ENCODE measurements at regions not wholly inside any gene's neighbourhood (a gene's known extent, or its start where the extent isn't known, plus 50 kb on each side); places are given as distances from the start of the nearest gene placed in this dataset.

- TF ChIP-seq KAT7 (CRISPR knock-in tag; IDR thresholded peaks at IDR 0.05; ENCODE audit: borderline replicate concordance): no peak
- TF ChIP-seq TP53 (CRISPR knock-in tag; IDR thresholded peaks at IDR 0.05): no peak
- TF ChIP-seq USF2 (CRISPR knock-in tag; IDR thresholded peaks at IDR 0.05): no peak
- TF ChIP-seq, protein P1, sequence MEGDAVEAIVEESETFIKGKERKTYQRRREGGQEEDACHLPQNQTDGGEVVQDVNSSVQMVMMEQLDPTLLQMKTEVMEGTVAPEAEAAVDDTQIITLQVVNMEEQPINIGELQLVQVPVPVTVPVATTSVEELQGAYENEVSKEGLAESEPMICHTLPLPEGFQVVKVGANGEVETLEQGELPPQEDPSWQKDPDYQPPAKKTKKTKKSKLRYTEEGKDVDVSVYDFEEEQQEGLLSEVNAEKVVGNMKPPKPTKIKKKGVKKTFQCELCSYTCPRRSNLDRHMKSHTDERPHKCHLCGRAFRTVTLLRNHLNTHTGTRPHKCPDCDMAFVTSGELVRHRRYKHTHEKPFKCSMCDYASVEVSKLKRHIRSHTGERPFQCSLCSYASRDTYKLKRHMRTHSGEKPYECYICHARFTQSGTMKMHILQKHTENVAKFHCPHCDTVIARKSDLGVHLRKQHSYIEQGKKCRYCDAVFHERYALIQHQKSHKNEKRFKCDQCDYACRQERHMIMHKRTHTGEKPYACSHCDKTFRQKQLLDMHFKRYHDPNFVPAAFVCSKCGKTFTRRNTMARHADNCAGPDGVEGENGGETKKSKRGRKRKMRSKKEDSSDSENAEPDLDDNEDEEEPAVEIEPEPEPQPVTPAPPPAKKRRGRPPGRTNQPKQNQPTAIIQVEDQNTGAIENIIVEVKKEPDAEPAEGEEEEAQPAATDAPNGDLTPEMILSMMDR (IDR thresholded peaks at IDR 0.05): no peak
- TF ChIP-seq, protein P2, sequence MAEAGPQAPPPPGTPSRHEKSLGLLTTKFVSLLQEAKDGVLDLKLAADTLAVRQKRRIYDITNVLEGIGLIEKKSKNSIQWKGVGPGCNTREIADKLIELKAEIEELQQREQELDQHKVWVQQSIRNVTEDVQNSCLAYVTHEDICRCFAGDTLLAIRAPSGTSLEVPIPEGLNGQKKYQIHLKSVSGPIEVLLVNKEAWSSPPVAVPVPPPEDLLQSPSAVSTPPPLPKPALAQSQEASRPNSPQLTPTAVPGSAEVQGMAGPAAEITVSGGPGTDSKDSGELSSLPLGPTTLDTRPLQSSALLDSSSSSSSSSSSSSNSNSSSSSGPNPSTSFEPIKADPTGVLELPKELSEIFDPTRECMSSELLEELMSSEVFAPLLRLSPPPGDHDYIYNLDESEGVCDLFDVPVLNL (CRISPR knock-in tag; IDR thresholded peaks at IDR 0.05; ENCODE audit: borderline replicate concordance, low read depth): no peak
- no peak for TF ChIP-seq ZBTB21 (CRISPR knock-in tag; IDR thresholded peaks at IDR 0.05; ENCODE audit: borderline replicate concordance)
Measured at GRCh38 chr20:39333211-39333610, 371.1 kb downstream of the DHX35 start.

All from WTC11 (cell line).